ENCODE measurements at regions not wholly inside any gene's neighbourhood (a gene's known extent, or its start where the extent isn't known, plus 50 kb on each side); places are given as distances from the start of the nearest gene placed in this dataset.

DNA sequence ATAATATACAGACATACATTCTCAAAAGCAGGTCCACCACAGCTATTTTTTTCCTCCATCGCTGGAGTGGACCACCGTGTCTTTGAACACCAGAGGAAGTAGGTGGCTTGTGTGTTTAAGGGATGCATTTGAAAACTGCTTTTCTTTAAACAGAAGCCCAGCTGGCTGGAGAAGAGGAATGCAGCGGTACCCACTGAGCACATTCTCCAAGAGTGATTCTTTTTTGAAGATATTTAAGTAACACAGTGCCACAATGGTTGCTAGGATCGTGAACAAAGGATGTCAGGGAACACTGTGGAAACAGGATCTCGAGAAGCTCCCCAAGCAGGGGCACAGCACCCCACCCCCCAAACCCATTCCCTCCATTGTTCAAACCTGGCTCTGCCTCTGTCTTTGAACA is 286.6 kb upstream of the PWP1 start:
- TF ChIP-seq, protein P1, sequence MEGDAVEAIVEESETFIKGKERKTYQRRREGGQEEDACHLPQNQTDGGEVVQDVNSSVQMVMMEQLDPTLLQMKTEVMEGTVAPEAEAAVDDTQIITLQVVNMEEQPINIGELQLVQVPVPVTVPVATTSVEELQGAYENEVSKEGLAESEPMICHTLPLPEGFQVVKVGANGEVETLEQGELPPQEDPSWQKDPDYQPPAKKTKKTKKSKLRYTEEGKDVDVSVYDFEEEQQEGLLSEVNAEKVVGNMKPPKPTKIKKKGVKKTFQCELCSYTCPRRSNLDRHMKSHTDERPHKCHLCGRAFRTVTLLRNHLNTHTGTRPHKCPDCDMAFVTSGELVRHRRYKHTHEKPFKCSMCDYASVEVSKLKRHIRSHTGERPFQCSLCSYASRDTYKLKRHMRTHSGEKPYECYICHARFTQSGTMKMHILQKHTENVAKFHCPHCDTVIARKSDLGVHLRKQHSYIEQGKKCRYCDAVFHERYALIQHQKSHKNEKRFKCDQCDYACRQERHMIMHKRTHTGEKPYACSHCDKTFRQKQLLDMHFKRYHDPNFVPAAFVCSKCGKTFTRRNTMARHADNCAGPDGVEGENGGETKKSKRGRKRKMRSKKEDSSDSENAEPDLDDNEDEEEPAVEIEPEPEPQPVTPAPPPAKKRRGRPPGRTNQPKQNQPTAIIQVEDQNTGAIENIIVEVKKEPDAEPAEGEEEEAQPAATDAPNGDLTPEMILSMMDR (IDR thresholded peaks at IDR 0.05; ENCODE audit: poor library complexity) = no peak
- no peak for TF ChIP-seq EZH2phosphoT487 (IDR thresholded peaks at IDR 0.05; ENCODE audit: low read depth, severe bottlenecking, unreplicated experiment)
